Fibroblast of lung (primary cell): ENCODE measurements at regions not wholly inside any gene's neighbourhood (a gene's known extent, or its start where the extent isn't known, plus 50 kb on each side); places are given as distances from the start of the nearest gene placed in this dataset.

Experiments
- DNase-seq, 2 donors: peaks; one replicate each; pipeline versions ENCODE4 v3.0.0 to v3.0.0-alpha.2; 2010; ENCODE audit warnings: low read depth in 2 of 2
- H2AFZ ChIP-seq: 2 replicates; pipeline ENCODE4 v1.5.1; 2012; ENCODE audit warnings: low read length, control low read depth, inconsistent platforms
- H3K27ac ChIP-seq: 2 replicates; pipeline ENCODE4 v1.5.1; 2011; ENCODE audit warnings: low read length, control low read depth; ENCODE audit not compliant: insufficient read depth
- H3K27me3 ChIP-seq: 2 replicates; pipeline ENCODE4 v1.5.1; 2011; ENCODE audit warnings: mild to moderate bottlenecking, low read length; ENCODE audit not compliant: control insufficient read depth, insufficient read depth
- H3K36me3 ChIP-seq: 2 replicates; pipeline ENCODE4 v1.5.1; 2011; ENCODE audit warnings: low read length; ENCODE audit not compliant: control insufficient read depth, insufficient read depth
- H3K4me1 ChIP-seq: 2 replicates; pipeline ENCODE4 v1.5.1; 2011; ENCODE audit warnings: low read length; ENCODE audit not compliant: control insufficient read depth, insufficient read depth; ENCODE audit errors: extremely low read depth
- H3K4me2 ChIP-seq: 2 replicates; pipeline ENCODE4 v1.5.1; 2011; ENCODE audit warnings: low read length, control low read depth; ENCODE audit not compliant: insufficient read depth; ENCODE audit errors: extremely low read depth
- H3K4me3 ChIP-seq, 4 experiments: fragments of 200-600 bp in 1 of 4; sonication (generic) in 1 of 4; replicated peaks in 1 of 4; 2 replicates each; pipeline ENCODE4 v1.5.1; 2011 to 2016; ENCODE audit warnings: low read length in 4 of 4, low read depth in 3 of 4, mild to moderate bottlenecking in 3 of 4, control low read depth in 2 of 4, inconsistent platforms in 1 of 4, mixed read lengths in 1 of 4; ENCODE audit not compliant: insufficient read depth in 1 of 4; ENCODE audit errors: control extremely low read depth in 1 of 4
- H3K79me2 ChIP-seq: 2 replicates; pipeline ENCODE4 v1.5.1; 2012; ENCODE audit warnings: mild to moderate bottlenecking, low read length, inconsistent platforms; ENCODE audit not compliant: control insufficient read depth, insufficient read depth
- H3K9ac ChIP-seq: 2 replicates; pipeline ENCODE4 v1.5.1; 2011; ENCODE audit warnings: mild to moderate bottlenecking, low read length, control low read depth; ENCODE audit not compliant: insufficient read depth
- H3K9me3 ChIP-seq: 2 replicates; pipeline ENCODE4 v1.5.1; 2012; ENCODE audit warnings: low read depth, low read length; ENCODE audit not compliant: control insufficient read depth, insufficient read depth
- H4K20me1 ChIP-seq: 2 replicates; pipeline ENCODE4 v1.5.1; 2011; ENCODE audit warnings: low read length; ENCODE audit not compliant: control insufficient read depth, insufficient read depth; ENCODE audit errors: extremely low read depth
- EZH2 ChIP-seq: IDR thresholded peaks from 2 replicates; pipeline ENCODE4 v1.5.1; 2012; ENCODE audit warnings: low read length, control low read depth, mild to moderate bottlenecking; ENCODE audit errors: missing control alignments
- TF ChIP-seq, protein P1 (sequence below), 2 donors: IDR thresholded peaks in 1 of 2; conservative IDR thresholded peaks in 1 of 2; 1 replicate in 1 of 2; 2 replicates in 1 of 2; pipeline ENCODE4 v1.5.1; 2011 to 2012; ENCODE audit warnings: low read length in 2 of 2, control low read depth in 1 of 2, inconsistent platforms in 1 of 2, low read depth in 1 of 2, mild to moderate bottlenecking in 1 of 2

DNA sequence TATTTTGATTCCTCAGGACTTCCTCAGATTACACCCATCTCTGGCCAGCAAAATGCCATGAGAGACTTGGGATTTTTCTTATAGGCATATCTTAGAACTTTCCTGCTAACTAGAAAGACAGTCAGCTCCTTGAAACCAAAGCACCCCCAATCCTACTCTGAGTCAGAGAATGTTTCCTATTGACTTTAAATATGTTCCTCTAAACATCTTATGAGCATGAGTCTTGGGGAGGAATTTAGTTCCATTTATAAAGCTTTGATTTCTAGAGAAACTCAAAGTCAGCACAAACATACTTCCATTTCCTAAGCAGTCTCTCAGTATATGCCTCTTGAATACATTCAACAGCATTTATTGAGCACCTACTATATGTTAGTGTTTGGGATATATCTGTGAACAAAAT lies 128.5 kb downstream of the INHBA start:
- DNase-seq: peak in 1 of 2 donors; percentile 57
- Histone ChIP-seq H3K4me3 (no peak overlapping the region), H3K4me2 (no peak overlapping the region), H3K27ac (no peak overlapping the region), H4K20me1 (no peaks in the 10 kb centered on the region), H3K27me3 (no peaks in the 10 kb centered on the region), H3K9me3 (no peaks in the 10 kb centered on the region), H3K79me2 (no peaks in the 10 kb centered on the region), H3K4me1 (peaks cover 2% of the 10 kb centered on the region), H3K36me3 (no peaks in the 10 kb centered on the region), H3K9ac (no peak overlapping the region), H2AFZ (no peak overlapping the region)
- TF ChIP-seq, protein P1, sequence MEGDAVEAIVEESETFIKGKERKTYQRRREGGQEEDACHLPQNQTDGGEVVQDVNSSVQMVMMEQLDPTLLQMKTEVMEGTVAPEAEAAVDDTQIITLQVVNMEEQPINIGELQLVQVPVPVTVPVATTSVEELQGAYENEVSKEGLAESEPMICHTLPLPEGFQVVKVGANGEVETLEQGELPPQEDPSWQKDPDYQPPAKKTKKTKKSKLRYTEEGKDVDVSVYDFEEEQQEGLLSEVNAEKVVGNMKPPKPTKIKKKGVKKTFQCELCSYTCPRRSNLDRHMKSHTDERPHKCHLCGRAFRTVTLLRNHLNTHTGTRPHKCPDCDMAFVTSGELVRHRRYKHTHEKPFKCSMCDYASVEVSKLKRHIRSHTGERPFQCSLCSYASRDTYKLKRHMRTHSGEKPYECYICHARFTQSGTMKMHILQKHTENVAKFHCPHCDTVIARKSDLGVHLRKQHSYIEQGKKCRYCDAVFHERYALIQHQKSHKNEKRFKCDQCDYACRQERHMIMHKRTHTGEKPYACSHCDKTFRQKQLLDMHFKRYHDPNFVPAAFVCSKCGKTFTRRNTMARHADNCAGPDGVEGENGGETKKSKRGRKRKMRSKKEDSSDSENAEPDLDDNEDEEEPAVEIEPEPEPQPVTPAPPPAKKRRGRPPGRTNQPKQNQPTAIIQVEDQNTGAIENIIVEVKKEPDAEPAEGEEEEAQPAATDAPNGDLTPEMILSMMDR (conservative IDR thresholded peaks at IDR 0.05 in 1 of 2, IDR thresholded peaks at IDR 0.05 in 1 of 2; ENCODE audit: low read depth in 1 of 2, low read length in 2 of 2): no peak
- TF ChIP-seq EZH2: no peak

GRCh38 chr7:41573862-41574261 lies 129.0 kb downstream of the INHBA start:
- peaks cover 2% of the 10 kb centered on the region for H3K4me1 ChIP-seq
- no peaks in the 10 kb centered on the region for H3K79me2 ChIP-seq
- H2AFZ ChIP-seq: no peak overlapping the region
- no peaks in the 10 kb centered on the region for H3K27me3 ChIP-seq
- H4K20me1 ChIP-seq: no peaks in the 10 kb centered on the region
- TF ChIP-seq, protein P1 (conservative IDR thresholded peaks at IDR 0.05 in 1 of 2, IDR thresholded peaks at IDR 0.05 in 1 of 2; ENCODE audit: low read depth in 1 of 2, low read length in 2 of 2): no peak
- TF ChIP-seq EZH2: no peak
- no peak overlapping the region for H3K4me2 ChIP-seq
- no peak overlapping the region for H3K4me3 ChIP-seq
- H3K9ac ChIP-seq: no peak overlapping the region
- H3K9me3 ChIP-seq: no peaks in the 10 kb centered on the region
- DNase-seq: no peak
- H3K27ac ChIP-seq: no peak overlapping the region
- no peaks in the 10 kb centered on the region for H3K36me3 ChIP-seq

GRCh38 chr7:41573443-41573842 lies 129.4 kb downstream of the INHBA start:
- no peaks in the 10 kb centered on the region for H3K36me3 ChIP-seq
- TF ChIP-seq EZH2: no peak
- TF ChIP-seq, protein P1 (conservative IDR thresholded peaks at IDR 0.05 in 1 of 2, IDR thresholded peaks at IDR 0.05 in 1 of 2; ENCODE audit: low read depth in 1 of 2, low read length in 2 of 2): no peak
- H3K27ac ChIP-seq: no peak overlapping the region
- H3K4me1 ChIP-seq: peaks cover 2% of the 10 kb centered on the region
- H3K9ac ChIP-seq: no peak overlapping the region
- no peaks in the 10 kb centered on the region for H4K20me1 ChIP-seq
- no peaks in the 10 kb centered on the region for H3K9me3 ChIP-seq
- H3K79me2 ChIP-seq: no peaks in the 10 kb centered on the region
- DNase-seq: no peak
- no peak overlapping the region for H3K4me2 ChIP-seq
- no peak overlapping the region for H2AFZ ChIP-seq
- no peaks in the 10 kb centered on the region for H3K27me3 ChIP-seq
- H3K4me3 ChIP-seq: no peak overlapping the region
